Neuronal stem cell (in vitro differentiated cells): ENCODE measurements at regions not wholly inside any gene's neighbourhood (a gene's known extent, or its start where the extent isn't known, plus 50 kb on each side); places are given as distances from the start of the nearest gene placed in this dataset.

Experiments
- DNase-seq: peaks from one replicate; pipeline ENCODE4 v3.0.0-alpha.2; 2013; ENCODE audit warnings: low spot score
- H2AFZ ChIP-seq: one replicate; pipeline ENCODE4 v1.6.1; 2013; ENCODE audit warnings: mild to moderate bottlenecking, low read length, inconsistent platforms
- H2AK5ac ChIP-seq: 2 replicates; pipeline ENCODE4 v1.6.1; 2013; ENCODE audit warnings: low read depth, mild to moderate bottlenecking, inconsistent platforms, low read length, moderate library complexity, mixed read lengths
- H2BK120ac ChIP-seq: 2 replicates; pipeline ENCODE4 v1.6.1; 2013; ENCODE audit warnings: low read depth, mild to moderate bottlenecking, inconsistent platforms, low read length, moderate library complexity, mixed read lengths
- H2BK12ac ChIP-seq: one replicate; pipeline ENCODE4 v1.6.1; 2013; ENCODE audit warnings: low read length, inconsistent platforms
- H2BK15ac ChIP-seq: 2 replicates; pipeline ENCODE4 v1.6.1; 2013; ENCODE audit warnings: mild to moderate bottlenecking, low read length, inconsistent platforms, mixed read lengths
- H2BK5ac ChIP-seq: one replicate; pipeline ENCODE4 v1.6.1; 2013; ENCODE audit warnings: inconsistent platforms, mild to moderate bottlenecking, low read length, moderate library complexity
- H3K14ac ChIP-seq: one replicate; pipeline ENCODE4 v1.6.1; 2013; ENCODE audit warnings: low read length, inconsistent platforms
- H3K18ac ChIP-seq: 2 replicates; pipeline ENCODE4 v1.6.1; 2013; ENCODE audit warnings: low read length, inconsistent platforms
- H3K23ac ChIP-seq: 2 replicates; pipeline ENCODE4 v1.6.1; 2013; ENCODE audit warnings: low read depth, mild to moderate bottlenecking, mixed read lengths, low read length, inconsistent platforms; ENCODE audit not compliant: poor library complexity
- H3K27ac ChIP-seq: replicated peaks from 3 replicates; pipeline ENCODE4 v1.5.1; 2013; ENCODE audit warnings: low read length, inconsistent platforms
- H3K27me3 ChIP-seq, 3 experiments: 2 replicates each; pipeline ENCODE4 v1.6.1; 2013; ENCODE audit warnings: low read length in 3 of 3, mild to moderate bottlenecking in 2 of 3, inconsistent platforms in 1 of 3, low read depth in 1 of 3, mixed read lengths in 1 of 3, moderate library complexity in 1 of 3; ENCODE audit not compliant: control insufficient read depth in 3 of 3, insufficient read depth in 3 of 3
- H3K36me3 ChIP-seq, 2 donors: replicated peaks in 1 of 2; 2 replicates each; pipeline ENCODE4 v1.6.1; 2013; ENCODE audit warnings: low read length in 2 of 2; ENCODE audit not compliant: control insufficient read depth in 2 of 2, insufficient read depth in 2 of 2
- H3K4ac ChIP-seq: 2 replicates; pipeline ENCODE4 v1.6.1; 2013; ENCODE audit warnings: inconsistent platforms, mild to moderate bottlenecking, low read length, moderate library complexity
- H3K4me1 ChIP-seq, 2 donors: 1 replicate in 1 of 2; 2 replicates in 1 of 2; pipeline ENCODE4 v1.6.1; 2013; ENCODE audit warnings: low read length in 2 of 2, low read depth in 1 of 2; ENCODE audit not compliant: control insufficient read depth in 2 of 2, insufficient read depth in 1 of 2
- H3K4me2 ChIP-seq: one replicate; pipeline ENCODE4 v1.6.1; 2013; ENCODE audit warnings: mild to moderate bottlenecking, low read length, inconsistent platforms; ENCODE audit not compliant: insufficient read depth, poor library complexity, severe bottlenecking
- H3K4me3 ChIP-seq, 2 donors: 2 replicates each; pipeline ENCODE4 v1.5.1; 2013; ENCODE audit warnings: low read length in 2 of 2, mild to moderate bottlenecking in 2 of 2, inconsistent platforms in 1 of 2, moderate library complexity in 1 of 2
- H3K79me1 ChIP-seq: one replicate; pipeline ENCODE4 v1.6.1; 2013; ENCODE audit warnings: low read depth, mild to moderate bottlenecking, inconsistent platforms, low read length, moderate library complexity
- H3K9ac ChIP-seq: one replicate; pipeline ENCODE4 v1.6.1; 2013; ENCODE audit warnings: mild to moderate bottlenecking, low read depth, low read length, inconsistent platforms; ENCODE audit not compliant: poor library complexity
- H3K9me3 ChIP-seq, 2 donors: replicated peaks in 1 of 2; 2 replicates each; pipeline versions ENCODE3 to v1.6.1; 2013; ENCODE audit warnings: low read length in 2 of 2, mild to moderate bottlenecking in 2 of 2, inconsistent platforms in 1 of 2, low read depth in 1 of 2, mixed read lengths in 1 of 2, moderate library complexity in 1 of 2; ENCODE audit not compliant: control insufficient read depth in 2 of 2, insufficient read depth in 1 of 2
- H4K8ac ChIP-seq: one replicate; pipeline ENCODE4 v1.6.1; 2013; ENCODE audit warnings: low read depth, mild to moderate bottlenecking, inconsistent platforms, low read length, moderate library complexity
- H4K91ac ChIP-seq: one replicate; pipeline ENCODE4 v1.6.1; 2013; ENCODE audit warnings: low read length, low read depth, mild to moderate bottlenecking, inconsistent platforms; ENCODE audit not compliant: poor library complexity
- WGBS, 2 donors: extraction: QIAGEN DNeasy Blood & Tissue Kit; methylation state at CpG; one replicate each; pipeline ENCODE4 v1.1.7; 2013; ENCODE audit warnings: missing lambda C conversion rate in 2 of 2, mixed read lengths in 1 of 2; ENCODE audit not compliant: insufficient read length in 2 of 2, insufficient replicate concordance in 1 of 2; ENCODE audit errors: extremely low coverage in 2 of 2; 5-methylcytosine and 5-hydroxymethylcytosine counted together

DNA sequence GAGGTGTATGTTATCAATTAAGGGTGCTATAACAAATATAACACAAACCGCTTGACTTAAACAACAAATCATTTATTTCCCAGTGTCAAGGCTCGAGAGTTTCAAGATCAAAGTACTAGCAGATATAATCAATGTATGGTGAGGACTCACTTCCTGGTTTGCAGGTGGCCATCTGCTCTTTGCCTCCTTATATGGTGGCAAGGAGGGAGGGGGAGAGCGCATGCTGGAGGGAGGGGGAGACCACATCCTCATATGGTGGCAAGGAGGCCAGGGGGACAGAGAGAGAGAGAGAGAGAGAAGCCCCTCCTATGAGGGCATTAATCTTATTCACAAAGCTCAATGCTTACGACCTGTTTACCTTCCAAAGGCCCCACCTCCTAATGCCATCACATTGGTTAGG is 372.3 kb upstream of the SPOCK3 start:
- no peak overlapping the region for H2BK120ac ChIP-seq
- no peaks in the 10 kb centered on the region for H3K4me1 ChIP-seq
- no peak overlapping the region for H2BK15ac ChIP-seq
- H3K4me3 ChIP-seq: no peak overlapping the region
- H2AK5ac ChIP-seq: no peak overlapping the region
- no peak overlapping the region for H3K4me2 ChIP-seq
- H3K4ac ChIP-seq: no peak overlapping the region
- H3K79me1 ChIP-seq: no peaks in the 10 kb centered on the region
- no peaks in the 10 kb centered on the region for H3K9me3 ChIP-seq
- H3K27ac ChIP-seq: no peak overlapping the region
- H3K9ac ChIP-seq: no peak overlapping the region
- H3K27me3 ChIP-seq: no peaks in the 10 kb centered on the region
- no peak overlapping the region for H2BK5ac ChIP-seq
- H3K36me3 ChIP-seq: no peaks in the 10 kb centered on the region
- H3K14ac ChIP-seq: no peak overlapping the region
- H3K23ac ChIP-seq: no peak overlapping the region
- no peak overlapping the region for H4K8ac ChIP-seq
- H2AFZ ChIP-seq: no peak overlapping the region
- H2BK12ac ChIP-seq: no peak overlapping the region
- no peak for DNase-seq
- H4K91ac ChIP-seq: no peak overlapping the region
- no peak overlapping the region for H3K18ac ChIP-seq
- WGBS, 2 donors: no CpG with 5 or more reads among the region's 4 CpGs

DNA sequence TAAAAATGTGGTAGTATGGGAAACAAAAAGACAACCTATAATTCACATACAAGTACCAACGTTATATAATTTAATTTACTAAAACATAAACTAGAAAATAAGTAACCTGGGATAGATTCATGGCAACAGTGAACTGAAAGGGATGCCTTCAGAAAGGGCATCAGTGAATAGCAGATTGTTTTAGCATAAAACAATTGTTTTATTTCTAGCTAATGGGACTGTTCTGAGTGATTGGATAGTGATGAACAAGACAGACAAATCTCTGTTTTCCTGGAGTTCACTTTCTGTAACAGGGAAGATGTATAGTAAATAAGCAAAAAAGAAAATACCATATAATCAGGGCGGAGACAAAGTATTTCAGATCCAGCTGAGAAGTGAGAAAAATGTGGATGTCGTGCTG is 379.1 kb upstream of the SPOCK3 start:
- no peaks in the 10 kb centered on the region for H3K9me3 ChIP-seq
- H3K79me1 ChIP-seq: no peaks in the 10 kb centered on the region
- H2BK15ac ChIP-seq: no peak overlapping the region
- H3K36me3 ChIP-seq: no peaks in the 10 kb centered on the region
- no peak overlapping the region for H3K14ac ChIP-seq
- H3K27ac ChIP-seq: no peak overlapping the region
- no peak overlapping the region for H3K4ac ChIP-seq
- H4K8ac ChIP-seq: no peak overlapping the region
- no peaks in the 10 kb centered on the region for H3K4me1 ChIP-seq
- no peak overlapping the region for H3K18ac ChIP-seq
- H2BK5ac ChIP-seq: no peak overlapping the region
- H3K9ac ChIP-seq: no peak overlapping the region
- no peak overlapping the region for H2AFZ ChIP-seq
- no peaks in the 10 kb centered on the region for H3K27me3 ChIP-seq
- no peak overlapping the region for H2BK12ac ChIP-seq
- DNase-seq: no peak
- H3K23ac ChIP-seq: no peak overlapping the region
- H2AK5ac ChIP-seq: no peak overlapping the region
- no peak overlapping the region for H3K4me3 ChIP-seq
- no CpG with 5 or more reads among the region's 3 CpGs for WGBS, 2 donors
- H3K4me2 ChIP-seq: no peak overlapping the region
- no peak overlapping the region for H2BK120ac ChIP-seq
- H4K91ac ChIP-seq: no peak overlapping the region

DNA sequence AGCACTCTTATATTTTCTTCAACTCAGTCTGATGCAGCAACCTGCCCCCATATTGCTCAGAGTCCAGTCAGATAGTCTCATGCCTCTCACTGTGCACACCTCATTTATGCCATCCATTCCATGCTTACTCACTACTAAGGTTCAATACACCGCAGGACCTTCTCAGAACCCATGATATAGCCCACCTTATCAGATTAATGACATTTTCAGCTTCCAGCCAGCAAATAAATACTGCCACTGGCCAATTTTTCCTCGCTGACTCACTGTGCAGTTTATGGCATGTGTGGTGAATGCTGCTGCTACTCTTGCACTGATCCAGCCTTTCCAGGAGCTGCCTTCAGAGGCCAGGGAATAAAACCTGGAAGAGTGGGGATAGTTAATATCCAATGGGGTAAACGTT is 380.6 kb upstream of the SPOCK3 start:
- H3K9me3 ChIP-seq: no peaks in the 10 kb centered on the region
- no peak overlapping the region for H3K4me3 ChIP-seq
- H2BK15ac ChIP-seq: no peak overlapping the region
- H2BK5ac ChIP-seq: no peak overlapping the region
- H3K79me1 ChIP-seq: no peaks in the 10 kb centered on the region
- no peak for DNase-seq
- H3K4me2 ChIP-seq: no peak overlapping the region
- no peak overlapping the region for H3K9ac ChIP-seq
- H4K91ac ChIP-seq: no peak overlapping the region
- H2AFZ ChIP-seq: no peak overlapping the region
- H3K36me3 ChIP-seq: no peaks in the 10 kb centered on the region
- no peak overlapping the region for H4K8ac ChIP-seq
- H3K27me3 ChIP-seq: no peaks in the 10 kb centered on the region
- no peak overlapping the region for H2AK5ac ChIP-seq
- no peak overlapping the region for H3K23ac ChIP-seq
- no CpG with 5 or more reads among the region's 3 CpGs for WGBS, 2 donors
- no peak overlapping the region for H2BK12ac ChIP-seq
- no peaks in the 10 kb centered on the region for H3K4me1 ChIP-seq
- H3K4ac ChIP-seq: no peak overlapping the region
- no peak overlapping the region for H3K14ac ChIP-seq
- no peak overlapping the region for H3K18ac ChIP-seq
- H2BK120ac ChIP-seq: no peak overlapping the region
- H3K27ac ChIP-seq: no peak overlapping the region

DNA sequence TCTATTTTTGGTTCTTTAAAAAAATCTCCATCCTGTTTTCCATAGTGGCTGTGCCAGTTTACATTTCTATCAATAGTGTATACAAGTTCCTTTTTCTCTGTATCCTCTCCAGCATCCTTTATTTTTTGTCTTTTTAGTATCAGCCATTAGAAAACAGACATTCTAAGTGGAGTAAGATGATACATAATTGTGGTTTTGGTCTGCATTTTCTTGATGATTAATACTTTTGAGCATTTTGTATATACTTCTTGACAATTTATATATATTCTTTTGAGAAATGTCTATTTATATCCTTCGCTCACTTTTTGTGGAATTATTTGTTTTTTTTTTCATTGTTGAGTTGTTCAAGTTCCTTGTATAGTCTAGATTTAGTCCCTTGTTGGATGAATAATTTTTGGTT is 382.2 kb upstream of the SPOCK3 start:
- no peak overlapping the region for H3K9ac ChIP-seq
- no peaks in the 10 kb centered on the region for H3K4me1 ChIP-seq
- H2BK12ac ChIP-seq: no peak overlapping the region
- H3K36me3 ChIP-seq: no peaks in the 10 kb centered on the region
- DNase-seq: no peak
- H3K79me1 ChIP-seq: no peaks in the 10 kb centered on the region
- no peak overlapping the region for H3K4me2 ChIP-seq
- no peak overlapping the region for H2AFZ ChIP-seq
- H3K9me3 ChIP-seq: no peaks in the 10 kb centered on the region
- H2AK5ac ChIP-seq: no peak overlapping the region
- H3K4ac ChIP-seq: no peak overlapping the region
- no peak overlapping the region for H2BK5ac ChIP-seq
- H4K8ac ChIP-seq: no peak overlapping the region
- no peak overlapping the region for H3K18ac ChIP-seq
- no CpG with 5 or more reads among the region's 1 CpG for WGBS, 2 donors
- no peak overlapping the region for H3K27ac ChIP-seq
- no peak overlapping the region for H4K91ac ChIP-seq
- no peak overlapping the region for H2BK15ac ChIP-seq
- no peaks in the 10 kb centered on the region for H3K27me3 ChIP-seq
- H2BK120ac ChIP-seq: no peak overlapping the region
- no peak overlapping the region for H3K23ac ChIP-seq
- H3K14ac ChIP-seq: no peak overlapping the region
- no peak overlapping the region for H3K4me3 ChIP-seq
